Right lobe of liver (tissue), 6 donors: ENCODE measurements at regions not wholly inside any gene's neighbourhood (a gene's known extent, or its start where the extent isn't known, plus 50 kb on each side); places are given as distances from the start of the nearest gene placed in this dataset.
A peak's percentile ranks its signal among the peaks of the same experiment; 100 is the strongest.

Experiments
- ATAC-seq, 4 donors: fragments of 200-7000 bp; cut with Tn5 transposase; one replicate each; pipeline ENCODE4 v1.9.1; 2020; ENCODE audit warnings: mild to moderate bottlenecking in 4 of 4, moderate library complexity in 4 of 4
- DNase-seq, 3 donors: peaks; one replicate each; pipeline ENCODE4 v3.0.0-alpha.2; 2020
- H3K27ac ChIP-seq, 3 donors: fragments of 200-600 bp; one replicate each; pipeline ENCODE4 v1.8.0; 2022
- H3K27me3 ChIP-seq, 2 donors: fragments of 200-600 bp; one replicate each; pipeline ENCODE4 v1.8.0; 2022
- H3K36me3 ChIP-seq, 4 donors: fragments of 200-600 bp; sonication (generic) in 1 of 4; one replicate each; pipeline versions ENCODE4 v1.5.1 to v1.8.0; 2017 to 2022; ENCODE audit warnings: control low read depth in 1 of 4
- H3K4me1 ChIP-seq, 4 donors: fragments of 200-600 bp; sonication (generic) in 1 of 4; one replicate each; pipeline versions ENCODE4 v1.5.1 to v1.8.0; 2017 to 2022; ENCODE audit warnings: control low read depth in 1 of 4
- H3K4me3 ChIP-seq, 3 donors: fragments of 200-600 bp; one replicate each; pipeline ENCODE4 v1.8.0; 2022
- H3K9me3 ChIP-seq, 4 donors: fragments of 200-600 bp; sonication (generic) in 1 of 4; one replicate each; pipeline versions ENCODE4 v1.5.1 to v1.8.0; 2017 to 2022; ENCODE audit warnings: control low read depth in 1 of 4
- POLR2A ChIP-seq: fragments of 450-650 bp; IDR thresholded peaks from one replicate; pipeline ENCODE4 v1.6.1; 2017; ENCODE audit warnings: antibody characterized with exemption, mild to moderate bottlenecking
- WGBS: methylation state at CpG from one replicate; pipeline ENCODE4 v1.1.6; 2018; ENCODE audit warnings: low coverage, low lambda C conversion rate; ENCODE audit not compliant: insufficient coverage; ENCODE audit errors: missing lambda C conversion rate; 5-methylcytosine and 5-hydroxymethylcytosine counted together
- intact Hi-C, 2 donors: fragments of 100-400 bp; cut with DNase I; formaldehyde crosslinking; loops; one replicate each; pipeline versions ENCODE4 v1.11.2 to v1.14.1; 2022
- TF ChIP-seq, protein P1 (sequence below), 4 donors: fragments of 200-600 bp in 3 of 4; fragments of 450-650 bp in 1 of 4; IDR thresholded peaks; one replicate each; pipeline versions ENCODE4 v1.5.1 to v1.8.0; 2016 to 2022; ENCODE audit warnings: antibody characterized with exemption in 4 of 4, mild to moderate bottlenecking in 2 of 4
- donor health status: DM: no; HTN: yes; CAD: no.
- donor health status: DM: no; HTN: no; CAD: no.
- donor health status: DM: no; HTN: no; CAD: no.
- donor health status: DM: no; HTN: yes; CAD: no.
- donor health status: DM: no; HTN: yes; CAD: no.

DNA sequence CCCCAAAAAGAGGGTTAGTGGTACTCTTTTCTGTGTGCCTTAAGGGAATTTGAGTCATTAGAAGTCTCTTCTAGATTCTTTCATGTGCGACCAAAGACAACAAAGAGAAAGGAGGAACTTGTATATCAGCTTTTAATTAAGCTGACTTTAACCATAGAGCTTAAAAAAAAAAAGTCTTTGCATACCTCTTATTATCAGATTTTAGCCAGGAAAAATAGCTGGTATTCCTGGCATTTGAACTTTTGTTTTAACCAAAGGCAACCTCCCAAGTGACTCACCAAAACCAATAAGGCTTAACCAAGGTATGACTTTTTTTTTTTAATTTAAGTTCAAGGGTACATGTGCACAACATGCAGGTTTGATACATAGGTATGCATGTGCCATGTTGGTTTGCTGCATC, 375.0 kb downstream of the CDC5L start:
- ATAC-seq (no peak), DNase-seq (no peak)
- WGBS: 40% methylated on average over 1 of the region's 1 CpG
- no peaks in the 10 kb centered on the region for H3K36me3 ChIP-seq
- TF ChIP-seq, protein P1, sequence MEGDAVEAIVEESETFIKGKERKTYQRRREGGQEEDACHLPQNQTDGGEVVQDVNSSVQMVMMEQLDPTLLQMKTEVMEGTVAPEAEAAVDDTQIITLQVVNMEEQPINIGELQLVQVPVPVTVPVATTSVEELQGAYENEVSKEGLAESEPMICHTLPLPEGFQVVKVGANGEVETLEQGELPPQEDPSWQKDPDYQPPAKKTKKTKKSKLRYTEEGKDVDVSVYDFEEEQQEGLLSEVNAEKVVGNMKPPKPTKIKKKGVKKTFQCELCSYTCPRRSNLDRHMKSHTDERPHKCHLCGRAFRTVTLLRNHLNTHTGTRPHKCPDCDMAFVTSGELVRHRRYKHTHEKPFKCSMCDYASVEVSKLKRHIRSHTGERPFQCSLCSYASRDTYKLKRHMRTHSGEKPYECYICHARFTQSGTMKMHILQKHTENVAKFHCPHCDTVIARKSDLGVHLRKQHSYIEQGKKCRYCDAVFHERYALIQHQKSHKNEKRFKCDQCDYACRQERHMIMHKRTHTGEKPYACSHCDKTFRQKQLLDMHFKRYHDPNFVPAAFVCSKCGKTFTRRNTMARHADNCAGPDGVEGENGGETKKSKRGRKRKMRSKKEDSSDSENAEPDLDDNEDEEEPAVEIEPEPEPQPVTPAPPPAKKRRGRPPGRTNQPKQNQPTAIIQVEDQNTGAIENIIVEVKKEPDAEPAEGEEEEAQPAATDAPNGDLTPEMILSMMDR (IDR thresholded peaks at IDR 0.05): no peak
- no peak for TF ChIP-seq POLR2A
- no peaks in the 10 kb centered on the region for H3K4me1 ChIP-seq
- H3K4me3 ChIP-seq: no peak overlapping the region
- H3K9me3 ChIP-seq: no peaks in the 10 kb centered on the region
- intact Hi-C loops: no loop called here
- H3K27me3 ChIP-seq: no peaks in the 10 kb centered on the region
- no peak overlapping the region for H3K27ac ChIP-seq

GRCh38 chr6:44771647-44772415, 384.3 kb downstream of the CDC5L start:
- Histone ChIP-seq H3K27ac (no peak overlapping the region), H3K4me1 (no peaks in the 10 kb centered on the region), H3K36me3 (no peaks in the 10 kb centered on the region), H3K4me3 (no peak overlapping the region), H3K9me3 (no peaks in the 10 kb centered on the region), H3K27me3 (no peaks in the 10 kb centered on the region)
- TF ChIP-seq POLR2A: no peak
- TF ChIP-seq, protein P1 (IDR thresholded peaks at IDR 0.05): no peak
- WGBS: 71% methylated on average over 3 of the region's 4 CpGs
- DNase-seq: no peak
- peak in 1 of 4 donors; percentile 35 for ATAC-seq
- intact Hi-C loops: no loop called here

GRCh38 chr6:44772838-44773237, 385.3 kb downstream of the CDC5L start:
- ATAC-seq (no peak), DNase-seq (no peak)
- TF ChIP-seq, protein P1 (IDR thresholded peaks at IDR 0.05): no peak
- TF ChIP-seq POLR2A: no peak
- Histone ChIP-seq H3K27me3 (no peaks in the 10 kb centered on the region), H3K4me1 (no peaks in the 10 kb centered on the region), H3K4me3 (no peak overlapping the region), H3K9me3 (no peaks in the 10 kb centered on the region), H3K27ac (no peak overlapping the region), H3K36me3 (no peaks in the 10 kb centered on the region)
- intact Hi-C loops: no loop called here

GRCh38 chr6:44775121-44775520, 387.6 kb downstream of the CDC5L start:
- Histone ChIP-seq H3K27me3 (no peaks in the 10 kb centered on the region), H3K9me3 (no peaks in the 10 kb centered on the region), H3K4me1 (no peaks in the 10 kb centered on the region), H3K36me3 (no peaks in the 10 kb centered on the region), H3K4me3 (no peak overlapping the region), H3K27ac (no peak overlapping the region)
- TF ChIP-seq, protein P1 (IDR thresholded peaks at IDR 0.05): no peak
- TF ChIP-seq POLR2A: no peak
- intact Hi-C loops: no loop called here
- 43% methylated on average over 1 of the region's 1 CpG for WGBS
- no peak for ATAC-seq
- DNase-seq: no peak

- no peaks in the 10 kb centered on the region for H3K4me1 ChIP-seq
- no peak for DNase-seq
- intact Hi-C loops: no loop called here
- no peaks in the 10 kb centered on the region for H3K27me3 ChIP-seq
- no peak overlapping the region for H3K27ac ChIP-seq
- TF ChIP-seq, protein P1 (IDR thresholded peaks at IDR 0.05): no peak
- TF ChIP-seq POLR2A: no peak
- H3K9me3 ChIP-seq: no peaks in the 10 kb centered on the region
- ATAC-seq: no peak
- no peaks in the 10 kb centered on the region for H3K36me3 ChIP-seq
- H3K4me3 ChIP-seq: no peak overlapping the region
Observed at GRCh38 chr6:44776344-44776743, 388.8 kb downstream of the CDC5L start.
